ENCODE measurements at regions not wholly inside any gene's neighbourhood (a gene's known extent, or its start where the extent isn't known, plus 50 kb on each side); places are given as distances from the start of the nearest gene placed in this dataset.

DNA sequence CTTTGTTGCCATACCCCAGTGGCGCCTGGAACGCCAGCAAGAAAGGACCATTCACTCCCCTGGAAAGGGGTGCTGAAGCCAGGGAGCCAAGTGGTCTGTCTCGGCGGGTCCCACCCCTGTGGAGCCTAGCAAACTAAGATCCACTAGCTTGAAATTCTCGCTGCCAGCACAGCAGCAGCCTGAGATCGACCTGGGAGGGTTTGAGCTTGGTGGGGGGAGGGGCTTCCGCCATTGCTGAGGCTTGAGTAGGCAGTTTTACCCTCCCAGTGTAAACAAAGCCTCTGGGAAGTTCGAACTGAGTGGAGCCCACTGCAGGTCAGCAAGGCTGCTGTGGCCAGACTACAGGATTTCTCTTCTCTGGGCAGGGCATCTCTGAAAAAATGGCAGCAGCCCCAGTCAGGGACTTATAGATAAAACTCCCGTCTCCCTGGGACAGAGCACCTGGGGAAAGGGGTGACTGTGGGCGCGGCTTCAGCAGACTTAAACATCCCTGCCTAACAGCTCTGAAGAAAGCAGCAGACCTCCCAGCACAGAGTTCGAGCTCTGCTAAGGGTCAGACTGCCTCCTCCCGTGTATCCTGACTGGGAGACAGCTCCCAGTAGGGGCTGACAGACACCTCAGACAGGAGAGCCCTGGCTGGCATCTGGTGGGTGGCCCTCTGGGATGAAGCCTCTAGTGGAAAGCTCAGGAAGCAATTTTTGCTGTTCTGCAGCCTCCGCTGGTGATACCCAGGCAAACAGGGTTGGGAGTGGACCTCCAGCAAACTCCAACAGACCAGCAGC lies 281.1 kb upstream of the SP4 start:
- TF ChIP-seq, protein P1, sequence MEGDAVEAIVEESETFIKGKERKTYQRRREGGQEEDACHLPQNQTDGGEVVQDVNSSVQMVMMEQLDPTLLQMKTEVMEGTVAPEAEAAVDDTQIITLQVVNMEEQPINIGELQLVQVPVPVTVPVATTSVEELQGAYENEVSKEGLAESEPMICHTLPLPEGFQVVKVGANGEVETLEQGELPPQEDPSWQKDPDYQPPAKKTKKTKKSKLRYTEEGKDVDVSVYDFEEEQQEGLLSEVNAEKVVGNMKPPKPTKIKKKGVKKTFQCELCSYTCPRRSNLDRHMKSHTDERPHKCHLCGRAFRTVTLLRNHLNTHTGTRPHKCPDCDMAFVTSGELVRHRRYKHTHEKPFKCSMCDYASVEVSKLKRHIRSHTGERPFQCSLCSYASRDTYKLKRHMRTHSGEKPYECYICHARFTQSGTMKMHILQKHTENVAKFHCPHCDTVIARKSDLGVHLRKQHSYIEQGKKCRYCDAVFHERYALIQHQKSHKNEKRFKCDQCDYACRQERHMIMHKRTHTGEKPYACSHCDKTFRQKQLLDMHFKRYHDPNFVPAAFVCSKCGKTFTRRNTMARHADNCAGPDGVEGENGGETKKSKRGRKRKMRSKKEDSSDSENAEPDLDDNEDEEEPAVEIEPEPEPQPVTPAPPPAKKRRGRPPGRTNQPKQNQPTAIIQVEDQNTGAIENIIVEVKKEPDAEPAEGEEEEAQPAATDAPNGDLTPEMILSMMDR (IDR thresholded peaks at IDR 0.05; ENCODE audit: control insufficient read depth, insufficient read depth, low read depth, low read length, missing control alignments), result no peak
- DNase-seq (ENCODE audit: low read depth), result no peak

DNA sequence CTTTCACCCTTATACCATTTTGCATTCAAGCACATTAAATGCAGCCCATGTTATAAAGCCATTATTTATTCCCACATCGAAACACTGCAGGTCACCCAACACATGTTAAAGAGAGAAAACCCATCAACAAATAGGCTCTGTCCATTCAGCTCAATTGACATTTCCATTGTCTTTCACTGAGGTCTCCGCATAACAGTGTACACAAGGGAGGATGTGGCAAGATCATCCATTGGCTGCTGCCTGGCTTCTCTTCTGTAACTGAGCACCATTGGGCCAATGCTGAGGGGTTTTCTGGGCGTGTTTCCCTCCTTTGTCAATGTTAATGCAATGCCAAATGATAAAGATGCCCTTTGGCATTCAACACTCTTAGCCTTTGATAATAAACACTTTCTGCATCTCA lies 278.1 kb upstream of the SP4 start:
- DNase-seq (ENCODE audit: low read depth), result no peak
- TF ChIP-seq, protein P1 (IDR thresholded peaks at IDR 0.05; ENCODE audit: control insufficient read depth, insufficient read depth, low read depth, low read length, missing control alignments), result no peak
- no peak overlapping the region for H3K4me3 ChIP-seq (ENCODE audit: control insufficient read depth, low read depth, low read length)

More for the DNA sequence above, 281.1 kb upstream of the SP4 start:
- no peak overlapping the region for H3K4me3 ChIP-seq (ENCODE audit: control insufficient read depth, low read depth, low read length)

DNA sequence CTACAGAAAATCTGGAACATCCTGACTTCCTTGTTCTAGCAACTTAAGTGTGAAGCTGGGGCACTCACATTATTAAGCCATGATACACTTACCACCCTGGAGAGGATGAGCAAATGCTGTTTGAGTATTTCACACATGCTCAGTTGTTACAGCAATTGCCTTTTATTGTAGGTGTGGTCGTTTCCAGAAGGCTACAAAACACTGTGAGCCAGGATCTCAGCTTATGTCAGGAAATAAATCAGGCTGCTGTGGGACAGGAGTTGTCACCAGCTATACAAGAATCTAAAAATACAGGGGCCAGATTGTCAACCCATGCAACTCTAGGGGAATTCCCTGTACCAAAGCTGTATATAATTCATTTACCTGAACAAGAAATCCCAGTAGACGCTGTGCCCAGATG lies 273.3 kb upstream of the SP4 start:
- TF ChIP-seq, protein P1 (IDR thresholded peaks at IDR 0.05; ENCODE audit: control insufficient read depth, insufficient read depth, low read depth, low read length, missing control alignments), result no peak
- H3K4me3 ChIP-seq (ENCODE audit: control insufficient read depth, low read depth, low read length), result no peak overlapping the region

DNA sequence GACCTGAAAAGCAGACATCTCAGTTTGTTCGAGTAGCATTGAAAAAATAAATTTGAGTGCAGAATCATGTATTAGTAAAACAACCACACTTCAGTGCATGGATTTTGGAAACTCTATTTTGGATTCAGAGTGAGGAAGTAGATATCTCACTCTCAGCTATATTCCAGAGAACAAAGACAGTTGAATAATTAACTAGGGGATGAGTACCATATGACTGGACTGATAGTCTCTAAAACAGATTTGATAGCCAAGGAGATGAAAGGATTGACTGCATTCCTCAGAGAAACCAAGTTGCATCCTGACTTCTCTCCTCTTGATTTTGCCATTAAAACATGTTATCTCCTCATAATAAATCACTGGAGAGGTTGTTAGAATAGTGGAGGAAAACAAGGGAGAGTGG lies 268.4 kb upstream of the SP4 start:
- DNase-seq (ENCODE audit: low read depth), result no peak
- no peak overlapping the region for H3K4me3 ChIP-seq (ENCODE audit: control insufficient read depth, low read depth, low read length)
- TF ChIP-seq, protein P1 (IDR thresholded peaks at IDR 0.05; ENCODE audit: control insufficient read depth, insufficient read depth, low read depth, low read length, missing control alignments), result no peak

More for the DNA sequence above, 273.3 kb upstream of the SP4 start:
- DNase-seq (ENCODE audit: low read depth), result no peak

DNA sequence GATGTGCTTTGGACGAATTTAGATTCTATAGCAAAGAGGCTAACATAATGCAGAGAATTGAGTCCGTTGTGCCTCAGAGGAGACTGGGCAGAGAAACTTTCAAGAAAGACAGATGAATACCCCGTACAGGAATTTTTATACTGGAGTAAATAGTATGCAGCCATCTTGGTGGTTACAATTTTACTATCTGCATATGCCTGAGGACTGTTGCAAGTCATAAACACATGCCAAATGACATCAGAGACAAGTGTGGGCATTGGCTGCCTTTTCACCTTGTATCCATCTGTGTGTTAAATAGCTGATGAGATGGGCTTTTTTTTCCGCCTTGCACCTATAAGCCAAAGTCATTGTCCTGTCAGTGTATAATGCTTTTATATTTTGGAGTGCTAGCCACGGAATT lies 267.5 kb upstream of the SP4 start:
- no peak for DNase-seq (ENCODE audit: low read depth)
- TF ChIP-seq, protein P1 (IDR thresholded peaks at IDR 0.05; ENCODE audit: control insufficient read depth, insufficient read depth, low read depth, low read length, missing control alignments), result no peak
- no peak overlapping the region for H3K4me3 ChIP-seq (ENCODE audit: control insufficient read depth, low read depth, low read length)

DNA sequence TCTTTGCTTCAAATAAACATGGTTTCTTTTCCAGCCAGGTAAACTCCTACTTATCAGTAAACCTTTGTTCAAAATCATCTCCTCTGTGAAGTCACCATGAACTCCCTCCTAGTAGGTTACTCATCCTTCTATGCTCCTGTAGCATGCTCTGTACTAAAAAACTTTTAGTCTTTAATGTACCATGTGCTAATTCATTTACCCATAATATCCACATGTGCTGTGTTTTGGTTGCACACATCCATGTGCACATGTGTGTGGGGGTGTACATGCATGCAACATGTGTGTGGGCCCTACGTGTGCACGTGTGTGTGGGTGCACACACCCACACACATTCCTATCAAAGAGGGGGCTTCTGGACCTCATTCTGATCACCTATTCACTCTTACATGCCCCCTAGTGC lies 259.9 kb upstream of the SP4 start:
- no peak for DNase-seq (ENCODE audit: low read depth)

More for the DNA sequence above, 259.9 kb upstream of the SP4 start:
- H3K4me3 ChIP-seq (ENCODE audit: control insufficient read depth, low read depth, low read length), result no peak overlapping the region
- TF ChIP-seq, protein P1 (IDR thresholded peaks at IDR 0.05; ENCODE audit: control insufficient read depth, insufficient read depth, low read depth, low read length, missing control alignments), result no peak
